PC-3 (cell line): ENCODE measurements at regions not wholly inside any gene's neighbourhood (a gene's known extent, or its start where the extent isn't known, plus 50 kb on each side); places are given as distances from the start of the nearest gene placed in this dataset.
"Not testable (repeated sequence)": the region's sequence is repeated elsewhere in the genome, so short reads cannot be mapped to it uniquely, and the experiment has no call there.

ENCODE experiments used
- EZH2 ChIP-seq: fragments of 300-600 bp; sonication (generic); IDR thresholded peaks from one replicate; pipeline ENCODE4 v1.6.1; 2017; ENCODE audit warnings: antibody characterized with exemption, mild to moderate bottlenecking, low read length; ENCODE audit not compliant: unreplicated experiment
- EZH2phosphoT487 ChIP-seq: fragments of 300-600 bp; sonication (generic); IDR thresholded peaks from 2 replicates; pipeline ENCODE4 v1.6.1; 2018; ENCODE audit warnings: mild to moderate bottlenecking, antibody characterized with exemption, low read length, borderline replicate concordance
- TF ChIP-seq, protein P1 (sequence below): fragments of 300-600 bp; sonication (generic); conservative IDR thresholded peaks from 2 replicates; pipeline ENCODE4 v1.5.1; 2017; ENCODE audit warnings: antibody characterized with exemption, low read depth, mild to moderate bottlenecking, low read length

DNA sequence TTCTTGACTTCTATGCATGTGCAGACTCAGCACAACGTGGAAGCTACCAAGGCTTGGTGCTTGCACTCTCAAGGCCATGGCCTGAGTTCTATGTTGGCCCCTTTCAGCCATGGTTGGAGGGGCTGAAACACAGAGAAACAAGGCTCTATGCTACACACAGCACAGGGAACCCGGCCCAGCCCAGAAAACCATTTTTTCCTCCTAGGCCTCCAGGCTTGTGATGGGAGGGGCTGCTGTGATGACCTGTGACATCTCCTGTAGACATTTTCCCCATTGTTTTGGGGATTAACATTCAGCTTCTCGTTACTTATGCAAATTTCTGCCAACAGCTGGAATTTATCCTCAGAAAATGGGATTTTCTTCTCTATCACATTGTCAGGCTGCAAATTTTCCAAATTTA is 678.7 kb downstream of the KCNJ18 start:
- TF ChIP-seq, protein P1, sequence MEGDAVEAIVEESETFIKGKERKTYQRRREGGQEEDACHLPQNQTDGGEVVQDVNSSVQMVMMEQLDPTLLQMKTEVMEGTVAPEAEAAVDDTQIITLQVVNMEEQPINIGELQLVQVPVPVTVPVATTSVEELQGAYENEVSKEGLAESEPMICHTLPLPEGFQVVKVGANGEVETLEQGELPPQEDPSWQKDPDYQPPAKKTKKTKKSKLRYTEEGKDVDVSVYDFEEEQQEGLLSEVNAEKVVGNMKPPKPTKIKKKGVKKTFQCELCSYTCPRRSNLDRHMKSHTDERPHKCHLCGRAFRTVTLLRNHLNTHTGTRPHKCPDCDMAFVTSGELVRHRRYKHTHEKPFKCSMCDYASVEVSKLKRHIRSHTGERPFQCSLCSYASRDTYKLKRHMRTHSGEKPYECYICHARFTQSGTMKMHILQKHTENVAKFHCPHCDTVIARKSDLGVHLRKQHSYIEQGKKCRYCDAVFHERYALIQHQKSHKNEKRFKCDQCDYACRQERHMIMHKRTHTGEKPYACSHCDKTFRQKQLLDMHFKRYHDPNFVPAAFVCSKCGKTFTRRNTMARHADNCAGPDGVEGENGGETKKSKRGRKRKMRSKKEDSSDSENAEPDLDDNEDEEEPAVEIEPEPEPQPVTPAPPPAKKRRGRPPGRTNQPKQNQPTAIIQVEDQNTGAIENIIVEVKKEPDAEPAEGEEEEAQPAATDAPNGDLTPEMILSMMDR = not testable (repeated sequence)
- TF ChIP-seq EZH2, EZH2phosphoT487: not testable (repeated sequence)
